Stomach (tissue), 4 donors: ENCODE measurements at regions not wholly inside any gene's neighbourhood (a gene's known extent, or its start where the extent isn't known, plus 50 kb on each side); places are given as distances from the start of the nearest gene placed in this dataset.

Source experiments
- CTCF ChIP-seq, 7 experiments: fragments of 450-650 bp in 4 of 7; fragments of 200-600 bp in 3 of 7; sonication (generic) in 3 of 7; IDR thresholded peaks; one replicate each; pipeline ENCODE4 v1.5.1; 2016 to 2019; ENCODE audit warnings: antibody characterized with exemption in 7 of 7, control low read depth in 2 of 7, mild to moderate bottlenecking in 1 of 7
- POLR2A ChIP-seq, 4 donors: fragments of 450-650 bp; IDR thresholded peaks; one replicate each; pipeline ENCODE4 v1.6.1; 2016; ENCODE audit warnings: antibody characterized with exemption in 4 of 4, control low read depth in 2 of 4, mild to moderate bottlenecking in 1 of 4, moderate library complexity in 1 of 4
- POLR2AphosphoS5 ChIP-seq, 3 donors: sonication (generic); formaldehyde crosslinking; IDR thresholded peaks; one replicate each; pipeline ENCODE4 v1.6.1; 2016; ENCODE audit warnings: antibody characterized with exemption in 3 of 3

GRCh38 chr13:76293751-76294150, 592.5 kb downstream of the KCTD12 start:
- no peak for TF ChIP-seq CTCF (IDR thresholded peaks at IDR 0.05)
- TF ChIP-seq POLR2A (IDR thresholded peaks at IDR 0.05): no peak
- TF ChIP-seq POLR2AphosphoS5 (IDR thresholded peaks at IDR 0.05): no peak
